ENCODE measurements at regions not wholly inside any gene's neighbourhood (a gene's known extent, or its start where the extent isn't known, plus 50 kb on each side); places are given as distances from the start of the nearest gene placed in this dataset.

GRCh38 chr4:178871476-178871875, 1429.2 kb upstream of the AGA start:
- Histone ChIP-seq H3K9me3 (peaks cover 0 to 4% (median 0%) of the 10 kb centered on the region in 11 donors), H3K36me3 (no peaks in the 10 kb centered on the region), H3K27me3 (no peaks in the 10 kb centered on the region), H3K4me3 (no peak overlapping the region), H3K27ac (no peak overlapping the region), H3K4me1 (no peaks in the 10 kb centered on the region)
- intact Hi-C loops (cut with DNase I): no loop called here
- no peak for DNase-seq
- WGBS, 2 donors: 64 to 69% methylated on average over 2 of the region's 2 CpGs
- TF ChIP-seq CTCF (IDR thresholded peaks at IDR 0.05): no peak
- ATAC-seq: no peak

GRCh38 chr4:178881937-178882336, 1439.7 kb upstream of the AGA start:
- Histone ChIP-seq H3K9me3 (peaks cover 0 to 52% (median 7%) of the 10 kb centered on the region in 11 donors), H3K36me3 (no peaks in the 10 kb centered on the region), H3K27me3 (no peaks in the 10 kb centered on the region), H3K4me3 (no peak overlapping the region), H3K4me1 (no peaks in the 10 kb centered on the region), H3K27ac (no peak overlapping the region)
- 23 to 40% methylated on average over 1 of the region's 1 CpG for WGBS, 2 donors
- DNase-seq: no peak
- no peak for TF ChIP-seq CTCF (IDR thresholded peaks at IDR 0.05)
- intact Hi-C loops (cut with DNase I): no loop called here
- ATAC-seq: no peak

- no peak for ATAC-seq
- whole genome bisulfite sequencing, 2 donors: 91 to 92% methylated on average over 9 of the region's 9 CpGs
- no peak for TF ChIP-seq CTCF (IDR thresholded peaks at IDR 0.05)
- intact Hi-C loops (cut with DNase I): no loop called here
- DNase-seq: no peak
- Histone ChIP-seq H3K4me1 (no peaks in the 10 kb centered on the region), H3K36me3 (no peaks in the 10 kb centered on the region), H3K27ac (no peak overlapping the region), H3K4me3 (no peak overlapping the region), H3K9me3 (peaks cover 0 to 18% (median 0%) of the 10 kb centered on the region in 11 donors), H3K27me3 (no peaks in the 10 kb centered on the region)
Measured at GRCh38 chr4:178894126-178894525, 1451.9 kb upstream of the AGA start.

- Histone ChIP-seq H3K36me3 (no peaks in the 10 kb centered on the region), H3K27ac (no peak overlapping the region), H3K4me3 (no peak overlapping the region), H3K9me3 (peaks cover 0 to 8% (median 0%) of the 10 kb centered on the region in 11 donors), H3K27me3 (no peaks in the 10 kb centered on the region), H3K4me1 (no peaks in the 10 kb centered on the region)
- DNase-seq (no peak), ATAC-seq (no peak)
- WGBS, 2 donors: 85 to 86% methylated on average over 2 of the region's 2 CpGs
- intact Hi-C loops (cut with DNase I): no loop called here
- no peak for TF ChIP-seq CTCF (IDR thresholded peaks at IDR 0.05)
Measured at GRCh38 chr4:178899084-178899483, 1456.8 kb upstream of the AGA start.
